Jurkat, Clone E6-1 (cell line): ENCODE measurements at regions not wholly inside any gene's neighbourhood (a gene's known extent, or its start where the extent isn't known, plus 50 kb on each side); places are given as distances from the start of the nearest gene placed in this dataset.
"Not testable (repeated sequence)": the region's sequence is repeated elsewhere in the genome, so short reads cannot be mapped to it uniquely, and the experiment has no call there.

Source experiments
- DNase-seq: peaks from one replicate; pipeline ENCODE4 v3.0.0-alpha.2; 2011; ENCODE audit warnings: low read depth, low spot score
- H3K4me3 ChIP-seq: 2 replicates; pipeline ENCODE4 v1.5.1; 2011; ENCODE audit warnings: mild to moderate bottlenecking, low read length, control low read depth, moderate library complexity

GRCh38 chr4:160316036-160316435 is 1213.2 kb downstream of the RAPGEF2 start:
- H3K4me3 ChIP-seq = no peak overlapping the region
- no peak for DNase-seq

- H3K4me3 ChIP-seq = no peak overlapping the region
- DNase-seq = no peak
Observed at GRCh38 chr4:160318567-160319220, 1215.8 kb downstream of the RAPGEF2 start.

- no peak for DNase-seq
- H3K4me3 ChIP-seq = no peak overlapping the region
Observed at GRCh38 chr4:160319221-160319867, 1216.5 kb downstream of the RAPGEF2 start.

GRCh38 chr4:160319868-160320260 is 1217.0 kb downstream of the RAPGEF2 start:
- no peak overlapping the region for H3K4me3 ChIP-seq

GRCh38 chr4:160326110-160326509 is 1223.2 kb downstream of the RAPGEF2 start:
- no peak for DNase-seq
- H3K4me3 ChIP-seq = no peak overlapping the region

More at GRCh38 chr4:160319868-160320260, 1217.0 kb downstream of the RAPGEF2 start:
- no peak for DNase-seq

GRCh38 chr4:160347197-160347596 is 1244.3 kb downstream of the RAPGEF2 start:
- DNase-seq = no peak
- no peak overlapping the region for H3K4me3 ChIP-seq

GRCh38 chr4:160350944-160351343 is 1248.1 kb downstream of the RAPGEF2 start:
- H3K4me3 ChIP-seq = no peak overlapping the region
- no peak for DNase-seq

GRCh38 chr4:160352637-160353036 is 1249.8 kb downstream of the RAPGEF2 start:
- DNase-seq = no peak
- H3K4me3 ChIP-seq = no peak overlapping the region

GRCh38 chr4:160353548-160353947 is 1250.7 kb downstream of the RAPGEF2 start:
- no peak for DNase-seq

GRCh38 chr4:160362478-160362877 is 1259.6 kb downstream of the RAPGEF2 start:
- no peak overlapping the region for H3K4me3 ChIP-seq
- no peak for DNase-seq

More at GRCh38 chr4:160353548-160353947, 1250.7 kb downstream of the RAPGEF2 start:
- no peak overlapping the region for H3K4me3 ChIP-seq

GRCh38 chr4:160364217-160364616 is 1261.3 kb downstream of the RAPGEF2 start:
- no peak overlapping the region for H3K4me3 ChIP-seq
- no peak for DNase-seq

GRCh38 chr4:160364665-160365064 is 1261.8 kb downstream of the RAPGEF2 start:
- H3K4me3 ChIP-seq, DNase-seq: not testable (repeated sequence)

- not testable (repeated sequence) for H3K4me3 ChIP-seq, DNase-seq
Observed at GRCh38 chr4:160365383-160365782, 1262.5 kb downstream of the RAPGEF2 start.

- no peak for DNase-seq
- H3K4me3 ChIP-seq = no peak overlapping the region
Observed at GRCh38 chr4:160370046-160370445, 1267.2 kb downstream of the RAPGEF2 start.

- DNase-seq = no peak
- H3K4me3 ChIP-seq = no peak overlapping the region
Observed at GRCh38 chr4:160371446-160371845, 1268.6 kb downstream of the RAPGEF2 start.

- H3K4me3 ChIP-seq = no peak overlapping the region
- no peak for DNase-seq
Observed at GRCh38 chr4:160372390-160372789, 1269.5 kb downstream of the RAPGEF2 start.

GRCh38 chr4:160373911-160374310 is 1271.0 kb downstream of the RAPGEF2 start:
- H3K4me3 ChIP-seq = no peak overlapping the region
- DNase-seq = no peak

- DNase-seq = no peak
- H3K4me3 ChIP-seq = no peak overlapping the region
Observed at GRCh38 chr4:160375772-160376452, 1273.0 kb downstream of the RAPGEF2 start.

- DNase-seq = no peak
- no peak overlapping the region for H3K4me3 ChIP-seq
Observed at GRCh38 chr4:160386846-160387245, 1284.0 kb downstream of the RAPGEF2 start.

- DNase-seq = no peak
- no peak overlapping the region for H3K4me3 ChIP-seq
Observed at GRCh38 chr4:160399826-160400225, 1296.9 kb downstream of the RAPGEF2 start.
